Astrocyte (in vitro differentiated cells and primary cell): ENCODE measurements at regions not wholly inside any gene's neighbourhood (a gene's known extent, or its start where the extent isn't known, plus 50 kb on each side); places are given as distances from the start of the nearest gene placed in this dataset.

Experiments used
- DNase-seq: peaks from one replicate; pipeline ENCODE4 v3.0.0-alpha.2; 2010; ENCODE audit warnings: low read depth
- FAIRE-seq: peaks from 2 replicates; lab custom pipeline; 2011; peaks lifted over from hg19 to GRCh38; lab: Jason Lieb, UNC
- H2AFZ ChIP-seq: 2 replicates; pipeline ENCODE4 v1.6.0; 2012; ENCODE audit warnings: low read depth, low read length, inconsistent platforms
- H3K27ac ChIP-seq: 2 replicates; pipeline ENCODE4 v1.5.1; 2011; ENCODE audit warnings: low read depth, low read length, inconsistent platforms
- H3K27me3 ChIP-seq: 2 replicates; pipeline ENCODE4 v1.6.0; 2011; ENCODE audit warnings: low read length, inconsistent platforms; ENCODE audit not compliant: insufficient read depth
- H3K36me3 ChIP-seq: 2 replicates; pipeline ENCODE4 v1.5.1; 2011; ENCODE audit warnings: low read length, inconsistent platforms; ENCODE audit not compliant: insufficient read depth
- H3K4me1 ChIP-seq: 2 replicates; pipeline ENCODE4 v1.5.1; 2011; ENCODE audit warnings: low read length, inconsistent platforms; ENCODE audit not compliant: insufficient read depth
- H3K4me2 ChIP-seq: 2 replicates; pipeline ENCODE4 v1.6.0; 2012; ENCODE audit warnings: low read length, inconsistent platforms
- H3K4me3 ChIP-seq: 2 replicates; pipeline ENCODE4 v1.5.1; 2011; ENCODE audit warnings: low read depth, mild to moderate bottlenecking, low read length, inconsistent platforms; ENCODE audit not compliant: insufficient read depth
- H3K79me2 ChIP-seq: 2 replicates; pipeline ENCODE4 v1.6.0; 2012; ENCODE audit warnings: mild to moderate bottlenecking, low read length, inconsistent platforms; ENCODE audit not compliant: insufficient read depth
- H3K9ac ChIP-seq: 2 replicates; pipeline ENCODE4 v1.6.0; 2012; ENCODE audit warnings: mild to moderate bottlenecking, low read length, inconsistent platforms
- H3K9me3 ChIP-seq: 2 replicates; pipeline ENCODE4 v1.5.1; 2012; ENCODE audit warnings: low read depth, mild to moderate bottlenecking, low read length, inconsistent platforms; ENCODE audit not compliant: insufficient read depth
- H4K20me1 ChIP-seq: 2 replicates; pipeline ENCODE4 v1.6.0; 2012; ENCODE audit warnings: low read length, inconsistent platforms; ENCODE audit not compliant: insufficient read depth
- H3K27ac Mint-ChIP-seq: one replicate; pipeline ENCODE4 v1.8.0; 2021; ENCODE audit warnings: mild to moderate bottlenecking, mixed read lengths; ENCODE audit not compliant: unreplicated experiment
- H3K27me3 Mint-ChIP-seq: one replicate; pipeline ENCODE4 v1.8.0; 2021; ENCODE audit warnings: low read depth, mixed read lengths; ENCODE audit not compliant: unreplicated experiment
- H3K36me3 Mint-ChIP-seq: one replicate; pipeline ENCODE4 v1.8.0; 2021; ENCODE audit warnings: low read depth, mixed read lengths; ENCODE audit not compliant: unreplicated experiment
- H3K4me1 Mint-ChIP-seq: one replicate; pipeline ENCODE4 v1.8.0; 2021; ENCODE audit warnings: low read depth, mixed read lengths; ENCODE audit not compliant: unreplicated experiment
- H3K4me3 Mint-ChIP-seq: one replicate; pipeline ENCODE4 v1.8.0; 2021; ENCODE audit warnings: mild to moderate bottlenecking, moderate library complexity, mixed read lengths; ENCODE audit not compliant: unreplicated experiment
- H3K9me3 Mint-ChIP-seq: one replicate; pipeline ENCODE4 v1.8.0; 2021; ENCODE audit warnings: mild to moderate bottlenecking, mixed read lengths; ENCODE audit not compliant: unreplicated experiment
- EZH2 ChIP-seq: IDR thresholded peaks from 2 replicates; pipeline ENCODE4 v1.6.1; 2012; ENCODE audit warnings: mild to moderate bottlenecking, low read length, inconsistent platforms; ENCODE audit not compliant: insufficient read depth
- TF ChIP-seq, protein P1 (sequence below): IDR thresholded peaks from 2 replicates; pipeline ENCODE4 v1.5.1; 2011; ENCODE audit warnings: low read depth, mild to moderate bottlenecking, inconsistent platforms, low read length, moderate library complexity; ENCODE audit not compliant: insufficient read depth

DNA sequence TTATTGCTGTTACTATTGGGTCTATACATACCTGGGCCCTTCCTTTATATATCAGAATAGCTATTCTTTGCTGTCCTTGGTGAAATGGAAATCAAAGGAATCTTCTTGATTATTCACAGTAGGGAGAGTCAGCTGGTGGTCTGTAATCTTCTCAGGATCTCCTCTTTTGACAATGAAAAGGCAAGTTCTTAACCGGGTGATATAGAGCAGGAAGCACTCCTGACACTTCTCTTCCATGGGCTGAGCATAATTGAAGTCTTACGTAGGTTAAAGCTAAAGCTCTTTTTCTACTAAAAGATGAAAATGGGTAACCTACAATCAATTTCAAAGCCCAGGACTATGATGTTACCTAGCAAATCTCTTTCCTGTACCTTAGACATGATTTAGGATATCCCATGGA, 274.9 kb upstream of the LCORL start:
- no peak overlapping the region for H3K27ac Mint-ChIP-seq
- no peak overlapping the region for H3K9ac ChIP-seq
- peaks cover 3% of the 10 kb centered on the region for H3K9me3 Mint-ChIP-seq
- H3K27me3 Mint-ChIP-seq = no peaks in the 10 kb centered on the region
- no peaks in the 10 kb centered on the region for H3K27me3 ChIP-seq
- H4K20me1 ChIP-seq = no peaks in the 10 kb centered on the region
- H3K4me3 ChIP-seq = no peak overlapping the region
- FAIRE-seq (no peak), DNase-seq (no peak)
- no peak overlapping the region for H3K4me3 Mint-ChIP-seq
- no peak overlapping the region for H2AFZ ChIP-seq
- no peaks in the 10 kb centered on the region for H3K36me3 Mint-ChIP-seq
- H3K27ac ChIP-seq = no peak overlapping the region
- no peaks in the 10 kb centered on the region for H3K4me1 Mint-ChIP-seq
- H3K9me3 ChIP-seq = no peaks in the 10 kb centered on the region
- no peaks in the 10 kb centered on the region for H3K79me2 ChIP-seq
- TF ChIP-seq EZH2 = no peak
- TF ChIP-seq, protein P1, sequence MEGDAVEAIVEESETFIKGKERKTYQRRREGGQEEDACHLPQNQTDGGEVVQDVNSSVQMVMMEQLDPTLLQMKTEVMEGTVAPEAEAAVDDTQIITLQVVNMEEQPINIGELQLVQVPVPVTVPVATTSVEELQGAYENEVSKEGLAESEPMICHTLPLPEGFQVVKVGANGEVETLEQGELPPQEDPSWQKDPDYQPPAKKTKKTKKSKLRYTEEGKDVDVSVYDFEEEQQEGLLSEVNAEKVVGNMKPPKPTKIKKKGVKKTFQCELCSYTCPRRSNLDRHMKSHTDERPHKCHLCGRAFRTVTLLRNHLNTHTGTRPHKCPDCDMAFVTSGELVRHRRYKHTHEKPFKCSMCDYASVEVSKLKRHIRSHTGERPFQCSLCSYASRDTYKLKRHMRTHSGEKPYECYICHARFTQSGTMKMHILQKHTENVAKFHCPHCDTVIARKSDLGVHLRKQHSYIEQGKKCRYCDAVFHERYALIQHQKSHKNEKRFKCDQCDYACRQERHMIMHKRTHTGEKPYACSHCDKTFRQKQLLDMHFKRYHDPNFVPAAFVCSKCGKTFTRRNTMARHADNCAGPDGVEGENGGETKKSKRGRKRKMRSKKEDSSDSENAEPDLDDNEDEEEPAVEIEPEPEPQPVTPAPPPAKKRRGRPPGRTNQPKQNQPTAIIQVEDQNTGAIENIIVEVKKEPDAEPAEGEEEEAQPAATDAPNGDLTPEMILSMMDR = no peak
- no peak overlapping the region for H3K4me2 ChIP-seq
- no peaks in the 10 kb centered on the region for H3K4me1 ChIP-seq
- no peaks in the 10 kb centered on the region for H3K36me3 ChIP-seq

DNA sequence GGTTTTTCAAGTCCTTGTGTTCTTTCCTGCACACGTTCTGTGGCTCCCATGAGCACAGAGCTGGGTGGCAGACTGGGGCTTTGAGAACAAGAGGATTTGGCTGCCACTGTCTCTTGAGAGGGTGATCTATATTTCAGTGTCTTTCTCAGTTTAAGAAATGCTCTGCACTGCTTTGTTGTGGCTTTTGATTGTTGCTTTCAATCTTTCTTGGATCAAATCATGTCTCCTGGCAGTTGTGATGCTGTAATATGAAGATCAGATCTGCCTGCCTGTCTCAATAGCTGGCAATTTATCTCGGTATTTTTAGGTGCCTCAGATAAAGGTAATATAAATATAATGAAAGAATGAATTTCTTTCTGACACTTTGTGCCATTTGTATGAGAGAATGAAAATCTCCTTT, 273.3 kb upstream of the LCORL start:
- no peaks in the 10 kb centered on the region for H3K4me1 ChIP-seq
- no peaks in the 10 kb centered on the region for H3K36me3 ChIP-seq
- Mint-ChIP-seq H3K9me3 (peaks cover 3% of the 10 kb centered on the region), H3K4me3 (no peak overlapping the region), H3K27ac (no peak overlapping the region), H3K27me3 (no peaks in the 10 kb centered on the region), H3K36me3 (no peaks in the 10 kb centered on the region), H3K4me1 (no peaks in the 10 kb centered on the region)
- no peak overlapping the region for H3K9ac ChIP-seq
- FAIRE-seq (no peak), DNase-seq (no peak)
- no peak overlapping the region for H3K4me3 ChIP-seq
- TF ChIP-seq, protein P1 = no peak
- no peak for TF ChIP-seq EZH2
- H3K79me2 ChIP-seq = no peaks in the 10 kb centered on the region
- no peaks in the 10 kb centered on the region for H3K9me3 ChIP-seq
- H4K20me1 ChIP-seq = no peaks in the 10 kb centered on the region
- H3K27me3 ChIP-seq = no peaks in the 10 kb centered on the region
- H2AFZ ChIP-seq = no peak overlapping the region
- no peak overlapping the region for H3K27ac ChIP-seq
- no peak overlapping the region for H3K4me2 ChIP-seq

DNA sequence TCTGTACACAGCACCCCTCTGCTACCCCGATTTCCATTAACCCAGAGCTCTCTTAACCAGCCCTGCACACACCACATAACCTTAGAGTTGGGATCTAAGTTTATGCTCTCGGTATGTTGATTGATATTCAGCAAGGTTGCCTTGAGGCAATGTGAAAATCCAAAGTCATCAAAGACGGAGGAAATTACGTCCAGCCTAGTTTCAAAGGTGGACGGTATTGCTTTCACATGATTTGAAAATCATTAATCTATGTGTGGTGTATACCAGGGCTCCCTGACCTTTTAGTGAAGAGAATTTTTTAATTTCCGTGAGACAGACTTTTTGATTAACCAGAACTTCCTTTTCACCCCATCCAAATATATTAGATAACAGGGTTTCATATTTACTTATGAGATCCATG, 272.5 kb upstream of the LCORL start:
- Histone ChIP-seq H4K20me1 (no peaks in the 10 kb centered on the region), H3K4me3 (no peak overlapping the region), H3K4me2 (no peak overlapping the region), H3K27me3 (no peaks in the 10 kb centered on the region), H2AFZ (no peak overlapping the region), H3K4me1 (no peaks in the 10 kb centered on the region), H3K27ac (no peak overlapping the region), H3K36me3 (no peaks in the 10 kb centered on the region), H3K9ac (no peak overlapping the region), H3K79me2 (no peaks in the 10 kb centered on the region), H3K9me3 (no peaks in the 10 kb centered on the region)
- Mint-ChIP-seq H3K36me3 (no peaks in the 10 kb centered on the region), H3K4me1 (no peaks in the 10 kb centered on the region), H3K4me3 (no peak overlapping the region), H3K9me3 (peaks cover 3% of the 10 kb centered on the region), H3K27ac (no peak overlapping the region), H3K27me3 (no peaks in the 10 kb centered on the region)
- TF ChIP-seq EZH2 = no peak
- DNase-seq = no peak
- no peak for FAIRE-seq
